AG04450 (cell line): ENCODE measurements at regions not wholly inside any gene's neighbourhood (a gene's known extent, or its start where the extent isn't known, plus 50 kb on each side); places are given as distances from the start of the nearest gene placed in this dataset.
A peak's percentile ranks its signal among the peaks of the same experiment; 100 is the strongest.

Source experiments
- CTCF ChIA-PET: fragments of 300-600, 350-600 bp; formaldehyde crosslinking; extraction: SDS; loops from one replicate; lab custom pipeline; 2022; ENCODE audit warnings: antibody characterized with exemption, inconsistent platforms; lab: Charles Lee
- POLR2A ChIA-PET: fragments of 350-600 bp; formaldehyde crosslinking; extraction: SDS; loops from one replicate; lab custom pipeline; 2021; ENCODE audit warnings: antibody characterized with exemption, inconsistent platforms; lab: Yijun Ruan, JAX
- DNase-seq: peaks from one replicate; pipeline ENCODE4 v3.0.0-alpha.2; 2011; ENCODE audit warnings: low read depth, low spot score
- H3K27ac ChIP-seq: one replicate; pipeline ENCODE4 v1.5.1; 2012; ENCODE audit warnings: low read depth, low read length, control low read depth
- H3K27me3 ChIP-seq: one replicate; pipeline ENCODE4 v1.6.0; 2012; ENCODE audit warnings: low read length; ENCODE audit not compliant: control insufficient read depth, insufficient read depth
- H3K4me3 ChIP-seq: 2 replicates; pipeline ENCODE4 v1.5.1; 2011; ENCODE audit warnings: mild to moderate bottlenecking, low read depth, low read length, control low read depth
- H3K9me3 ChIP-seq: 2 replicates; pipeline ENCODE4 v1.5.1; 2012; ENCODE audit warnings: low read length; ENCODE audit not compliant: control insufficient read depth, insufficient read depth
- TF ChIP-seq, protein P1 (sequence below): IDR thresholded peaks from 2 replicates; pipeline ENCODE4 v1.5.1; 2011; ENCODE audit warnings: low read depth, low read length, control low read depth, inconsistent platforms

- H3K9me3 ChIP-seq, result no peaks in the 10 kb centered on the region
- POLR2A ChIA-PET, result no interaction called here
- no peak overlapping the region for H3K27ac ChIP-seq
- no peak overlapping the region for H3K4me3 ChIP-seq
- TF ChIP-seq, protein P1, sequence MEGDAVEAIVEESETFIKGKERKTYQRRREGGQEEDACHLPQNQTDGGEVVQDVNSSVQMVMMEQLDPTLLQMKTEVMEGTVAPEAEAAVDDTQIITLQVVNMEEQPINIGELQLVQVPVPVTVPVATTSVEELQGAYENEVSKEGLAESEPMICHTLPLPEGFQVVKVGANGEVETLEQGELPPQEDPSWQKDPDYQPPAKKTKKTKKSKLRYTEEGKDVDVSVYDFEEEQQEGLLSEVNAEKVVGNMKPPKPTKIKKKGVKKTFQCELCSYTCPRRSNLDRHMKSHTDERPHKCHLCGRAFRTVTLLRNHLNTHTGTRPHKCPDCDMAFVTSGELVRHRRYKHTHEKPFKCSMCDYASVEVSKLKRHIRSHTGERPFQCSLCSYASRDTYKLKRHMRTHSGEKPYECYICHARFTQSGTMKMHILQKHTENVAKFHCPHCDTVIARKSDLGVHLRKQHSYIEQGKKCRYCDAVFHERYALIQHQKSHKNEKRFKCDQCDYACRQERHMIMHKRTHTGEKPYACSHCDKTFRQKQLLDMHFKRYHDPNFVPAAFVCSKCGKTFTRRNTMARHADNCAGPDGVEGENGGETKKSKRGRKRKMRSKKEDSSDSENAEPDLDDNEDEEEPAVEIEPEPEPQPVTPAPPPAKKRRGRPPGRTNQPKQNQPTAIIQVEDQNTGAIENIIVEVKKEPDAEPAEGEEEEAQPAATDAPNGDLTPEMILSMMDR, result no peak
- CTCF ChIA-PET, result interaction anchor here (0.9 to 1.9 kb wide), 2 partner anchors 20 to 23 kb away, joined by 4 to 9 read pairs; no protein-coding TSS in a partner anchor
- no peaks in the 10 kb centered on the region for H3K27me3 ChIP-seq
- DNase-seq, result no peak
These were observed 434.5 kb downstream of the MFSD1 start for GRCh38 chr3:159236321-159236720.

DNA sequence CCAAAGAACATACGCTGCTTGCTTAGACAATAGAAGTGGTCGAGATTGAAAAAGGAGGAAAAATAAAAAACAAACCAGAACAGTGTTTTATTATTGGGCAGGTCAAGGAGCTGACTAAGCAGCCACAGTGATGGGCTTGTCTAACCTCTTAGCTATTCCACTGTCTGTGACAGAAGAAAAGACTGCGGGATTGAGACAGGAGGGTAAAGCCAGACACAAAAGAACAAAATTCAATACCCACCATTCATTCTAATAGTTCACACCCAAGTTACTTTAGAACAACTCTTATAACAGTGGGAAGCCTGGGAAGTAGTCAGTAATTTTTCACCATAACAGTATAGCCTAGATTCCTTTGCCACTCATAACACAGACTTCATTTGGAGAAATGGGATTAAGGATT lies 435.4 kb downstream of the MFSD1 start:
- no peak for DNase-seq
- Histone ChIP-seq H3K9me3 (no peaks in the 10 kb centered on the region), H3K4me3 (no peak overlapping the region), H3K27ac (no peak overlapping the region), H3K27me3 (no peaks in the 10 kb centered on the region)
- ChIA-PET CTCF (interaction anchor here (0.7 kb wide), 1 partner anchor 392 kb away, joined by 3 read pairs; no protein-coding TSS in a partner anchor), POLR2A (no interaction called here)
- TF ChIP-seq, protein P1, result no peak

GRCh38 chr3:159238646-159239045 lies 436.8 kb downstream of the MFSD1 start:
- DNase-seq, result no peak
- ChIA-PET CTCF (interaction anchor here (0.8 to 1.3 kb wide), 6 partner anchors 14 to 348 kb away, joined by 3 to 4 read pairs (median 4); no protein-coding TSS in a partner anchor), POLR2A (no interaction called here)
- no peaks in the 10 kb centered on the region for H3K27me3 ChIP-seq
- TF ChIP-seq, protein P1, result no peak
- peak overlapping the region; percentile 31 for H3K27ac ChIP-seq
- no peak overlapping the region for H3K4me3 ChIP-seq
- H3K9me3 ChIP-seq, result no peaks in the 10 kb centered on the region

DNA sequence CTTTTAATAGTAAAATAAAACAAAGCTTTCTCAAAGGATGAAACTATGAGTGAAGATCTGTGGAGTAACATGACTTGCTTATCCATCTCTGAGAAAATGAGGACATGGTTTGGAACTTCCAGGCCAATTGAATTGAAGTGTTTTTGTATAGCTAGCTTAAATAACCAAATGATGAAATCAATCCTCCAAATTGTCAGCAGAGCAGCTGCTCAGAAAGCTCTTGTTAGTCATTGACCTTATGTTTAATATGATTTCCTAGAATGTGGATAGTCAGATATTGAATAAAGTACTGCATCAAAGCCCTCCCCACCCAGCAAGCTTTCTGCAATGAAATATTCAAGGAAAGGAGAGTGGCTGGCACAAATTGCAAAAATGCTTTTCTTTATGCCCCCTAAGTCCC lies 437.2 kb downstream of the MFSD1 start:
- no peak overlapping the region for H3K27ac ChIP-seq

DNA sequence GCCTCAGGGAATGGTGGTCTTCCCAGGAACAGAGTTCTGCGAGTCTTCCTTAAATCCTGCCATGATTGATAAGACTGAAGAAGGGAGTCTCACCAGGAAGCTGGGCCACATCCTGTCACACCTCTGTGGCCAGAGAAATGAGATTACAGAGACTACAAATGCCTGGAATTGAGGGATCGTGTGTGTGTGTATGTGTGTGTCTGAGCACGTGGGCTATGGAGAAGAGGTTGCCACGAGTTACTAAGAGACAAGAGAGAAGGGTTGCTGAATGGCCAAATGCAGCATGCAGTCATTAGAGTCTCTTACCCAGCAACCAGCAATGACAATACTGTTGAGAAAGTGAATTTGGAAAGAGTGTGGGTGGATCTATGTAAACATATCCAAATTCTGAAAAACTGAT lies 443.1 kb downstream of the MFSD1 start:
- H3K27me3 ChIP-seq, result no peaks in the 10 kb centered on the region
- no peak overlapping the region for H3K4me3 ChIP-seq
- TF ChIP-seq, protein P1, result no peak
- CTCF ChIA-PET, result no interaction called here
- no peak overlapping the region for H3K27ac ChIP-seq
- POLR2A ChIA-PET, result no interaction called here
- H3K9me3 ChIP-seq, result no peaks in the 10 kb centered on the region
- no peak for DNase-seq

More for the DNA sequence above, 437.2 kb downstream of the MFSD1 start:
- no peak overlapping the region for H3K4me3 ChIP-seq
- TF ChIP-seq, protein P1, result no peak
- H3K27me3 ChIP-seq, result no peaks in the 10 kb centered on the region
- H3K9me3 ChIP-seq, result no peaks in the 10 kb centered on the region
- CTCF ChIA-PET, result interaction anchor here (0.8 to 1.3 kb wide), 6 partner anchors 13 to 348 kb away, joined by 3 to 4 read pairs (median 4); no protein-coding TSS in a partner anchor
- POLR2A ChIA-PET, result no interaction called here
- DNase-seq, result no peak
